Uterus (tissue), 3 donors: ENCODE measurements at regions not wholly inside any gene's neighbourhood (a gene's known extent, or its start where the extent isn't known, plus 50 kb on each side); places are given as distances from the start of the nearest gene placed in this dataset.
A peak's percentile ranks its signal among the peaks of the same experiment; 100 is the strongest.

Source experiments
- DNase-seq, 2 donors: peaks; one replicate each; pipeline ENCODE4 v3.0.0-alpha.2; 2019 to 2020
- H3K27ac ChIP-seq, 2 donors: fragments of 200-600 bp; sonication (generic); 1 replicate in 1 of 2; 2 replicates in 1 of 2; pipeline ENCODE4 v1.5.1; 2016 to 2018
- H3K27me3 ChIP-seq, 2 donors: fragments of 200-600 bp; sonication (generic); one replicate each; pipeline ENCODE4 v1.5.1; 2018 to 2019; ENCODE audit warnings: control low read depth in 1 of 2
- H3K36me3 ChIP-seq, 2 donors: fragments of 200-600 bp; sonication (generic); one replicate each; pipeline ENCODE4 v1.5.1; 2019; ENCODE audit warnings: control low read depth in 1 of 2
- H3K4me1 ChIP-seq, 2 donors: fragments of 200-600 bp; sonication (generic); one replicate each; pipeline ENCODE4 v1.5.1; 2018 to 2019; ENCODE audit warnings: control low read depth in 1 of 2
- H3K4me3 ChIP-seq, 2 donors: fragments of 200-600 bp; sonication (generic); 1 replicate in 1 of 2; 2 replicates in 1 of 2; pipeline ENCODE4 v1.5.1; 2018 to 2019; ENCODE audit warnings: mild to moderate bottlenecking in 1 of 2
- H3K9me3 ChIP-seq, 2 donors: fragments of 200-600 bp; sonication (generic); one replicate each; pipeline ENCODE4 v1.5.1; 2019; ENCODE audit warnings: control low read depth in 1 of 2
- CTCF ChIP-seq, 4 experiments: fragments of 200-600 bp in 2 of 4; fragments of 450-650 bp in 2 of 4; sonication (generic) in 2 of 4; IDR thresholded peaks; one replicate each; pipeline ENCODE4 v1.5.1; 2016 to 2019; ENCODE audit warnings: antibody characterized with exemption in 4 of 4, mild to moderate bottlenecking in 2 of 4, moderate library complexity in 1 of 4
- POLR2A ChIP-seq, 2 donors: fragments of 450-650 bp; IDR thresholded peaks; one replicate each; pipeline ENCODE4 v1.6.1; 2016; ENCODE audit warnings: antibody characterized with exemption in 2 of 2, mild to moderate bottlenecking in 1 of 2, moderate library complexity in 1 of 2
- intact Hi-C: fragments of 100-400 bp; cut with DNase I; formaldehyde crosslinking; loops from one replicate; pipeline ENCODE4 v1.15.1; 2023; ENCODE audit warnings: low total_unique reads
- donor health status: DM: yes; HTN: yes; CAD: no.

- TF ChIP-seq CTCF (IDR thresholded peaks at IDR 0.05) = no peak
- TF ChIP-seq POLR2A (IDR thresholded peaks at IDR 0.05) = no peak
- Histone ChIP-seq H3K27ac (no peak overlapping the region), H3K27me3 (no peaks in the 10 kb centered on the region), H3K4me1 (no peaks in the 10 kb centered on the region), H3K9me3 (no peaks in the 10 kb centered on the region), H3K4me3 (no peak overlapping the region), H3K36me3 (no peaks in the 10 kb centered on the region)
- DNase-seq = no peak
- intact Hi-C loops = no loop called here
Observed at GRCh38 chr2:121826036-121826435, 70.6 kb downstream of the TSN start.

- intact Hi-C loops = no loop called here
- Histone ChIP-seq H3K36me3 (no peaks in the 10 kb centered on the region), H3K4me1 (no peaks in the 10 kb centered on the region), H3K9me3 (no peaks in the 10 kb centered on the region), H3K27me3 (no peaks in the 10 kb centered on the region), H3K27ac (no peak overlapping the region), H3K4me3 (no peak overlapping the region)
- TF ChIP-seq CTCF (IDR thresholded peaks at IDR 0.05) (no peak), POLR2A (IDR thresholded peaks at IDR 0.05) (no peak)
- no peak for DNase-seq
Observed at GRCh38 chr2:121828281-121828731, 72.9 kb downstream of the TSN start.

- TF ChIP-seq CTCF (IDR thresholded peaks at IDR 0.05) (no peak), POLR2A (IDR thresholded peaks at IDR 0.05) (no peak)
- Histone ChIP-seq H3K4me1 (no peaks in the 10 kb centered on the region), H3K27ac (no peak overlapping the region), H3K4me3 (no peak overlapping the region), H3K27me3 (no peaks in the 10 kb centered on the region), H3K9me3 (no peaks in the 10 kb centered on the region), H3K36me3 (no peaks in the 10 kb centered on the region)
- intact Hi-C loops = no loop called here
- no peak for DNase-seq
Observed at GRCh38 chr2:121830809-121831208, 75.4 kb downstream of the TSN start.

- Histone ChIP-seq H3K4me3 (no peak overlapping the region), H3K27ac (no peak overlapping the region), H3K27me3 (no peaks in the 10 kb centered on the region), H3K36me3 (no peaks in the 10 kb centered on the region), H3K4me1 (no peaks in the 10 kb centered on the region), H3K9me3 (no peaks in the 10 kb centered on the region)
- intact Hi-C loops = no loop called here
- TF ChIP-seq CTCF (IDR thresholded peaks at IDR 0.05) = no peak
- no peak for TF ChIP-seq POLR2A (IDR thresholded peaks at IDR 0.05)
- peak in 1 of 2 donors; percentile 54 for DNase-seq
Observed at GRCh38 chr2:121831841-121832240, 76.4 kb downstream of the TSN start.

- intact Hi-C loops = no loop called here
- no peak overlapping the region for H3K27ac ChIP-seq
- TF ChIP-seq CTCF (IDR thresholded peaks at IDR 0.05) = no peak
- no peak for TF ChIP-seq POLR2A (IDR thresholded peaks at IDR 0.05)
Observed at GRCh38 chr2:121832412-121833357, 77.2 kb downstream of the TSN start.

More at GRCh38 chr2:121832412-121833357, 77.2 kb downstream of the TSN start:
- no peak for DNase-seq
- H3K9me3 ChIP-seq = no peaks in the 10 kb centered on the region
- no peaks in the 10 kb centered on the region for H3K36me3 ChIP-seq
- H3K4me3 ChIP-seq = no peak overlapping the region
- H3K27me3 ChIP-seq = no peaks in the 10 kb centered on the region
- H3K4me1 ChIP-seq = no peaks in the 10 kb centered on the region
